ENCODE measurements at regions not wholly inside any gene's neighbourhood (a gene's known extent, or its start where the extent isn't known, plus 50 kb on each side); places are given as distances from the start of the nearest gene placed in this dataset.

GRCh38 chr13:50609011-50609410, 234.5 kb downstream of the DLEU7 start:
- no peaks in the 10 kb centered on the region for H3K36me3 Mint-ChIP-seq (ENCODE audit: unreplicated experiment)
- peaks cover 28% of the 10 kb centered on the region for H3K27me3 Mint-ChIP-seq (ENCODE audit: unreplicated experiment)
- H3K4me1 Mint-ChIP-seq (ENCODE audit: unreplicated experiment) = no peaks in the 10 kb centered on the region
- H3K9me3 Mint-ChIP-seq (ENCODE audit: unreplicated experiment) = no peaks in the 10 kb centered on the region
- no peak for TF ChIP-seq CTCF (IDR thresholded peaks at IDR 0.05)
- DNase-seq (ENCODE audit: extremely low spot score, unreplicated experiment) = no peak
- H3K27ac Mint-ChIP-seq (ENCODE audit: unreplicated experiment) = no peak overlapping the region
- H3K4me3 Mint-ChIP-seq (ENCODE audit: unreplicated experiment) = no peak overlapping the region

- Mint-ChIP-seq H3K9me3 (ENCODE audit: unreplicated experiment) (no peaks in the 10 kb centered on the region), H3K27ac (ENCODE audit: unreplicated experiment) (no peak overlapping the region), H3K27me3 (ENCODE audit: unreplicated experiment) (peaks cover 28% of the 10 kb centered on the region), H3K4me3 (ENCODE audit: unreplicated experiment) (no peak overlapping the region), H3K36me3 (ENCODE audit: unreplicated experiment) (no peaks in the 10 kb centered on the region), H3K4me1 (ENCODE audit: unreplicated experiment) (no peaks in the 10 kb centered on the region)
- TF ChIP-seq CTCF (IDR thresholded peaks at IDR 0.05) = no peak
- DNase-seq (ENCODE audit: extremely low spot score, unreplicated experiment) = no peak
Measured at GRCh38 chr13:50610238-50610637, 233.3 kb downstream of the DLEU7 start.

DNA sequence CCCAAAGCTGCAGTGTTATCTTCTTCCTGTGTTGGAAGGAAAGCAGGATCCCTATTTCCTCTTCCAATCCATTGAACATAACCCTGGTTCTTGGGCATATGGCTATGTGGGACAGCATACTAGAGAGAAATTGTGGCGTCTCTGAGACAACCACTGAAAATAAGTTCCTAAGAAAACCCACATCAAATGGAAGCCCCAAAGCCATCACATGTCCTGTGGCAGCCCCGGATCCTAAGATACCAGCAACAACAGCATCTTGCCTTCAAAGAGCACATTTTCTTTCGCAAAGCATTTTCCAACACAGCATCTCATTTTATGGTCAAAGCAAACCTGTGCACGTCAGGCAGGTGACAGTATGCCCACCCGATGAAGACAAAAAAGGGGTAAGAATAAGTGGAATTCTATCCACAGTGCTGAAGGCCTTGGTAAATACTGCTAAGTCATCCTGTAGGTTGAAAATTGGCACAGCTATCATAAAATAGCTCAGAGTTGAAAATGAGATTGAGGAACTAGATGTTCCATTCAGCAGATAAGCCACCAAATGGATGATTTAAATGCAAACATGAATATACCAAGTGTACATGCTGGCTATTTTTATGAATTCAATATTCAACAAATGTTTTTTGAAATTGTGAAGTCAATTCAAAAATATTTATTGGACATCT, 232.2 kb downstream of the DLEU7 start:
- no peak for TF ChIP-seq CTCF (IDR thresholded peaks at IDR 0.05)
- no peaks in the 10 kb centered on the region for H3K36me3 Mint-ChIP-seq (ENCODE audit: unreplicated experiment)
- H3K9me3 Mint-ChIP-seq (ENCODE audit: unreplicated experiment) = no peaks in the 10 kb centered on the region
- H3K27ac Mint-ChIP-seq (ENCODE audit: unreplicated experiment) = no peak overlapping the region
- peaks cover 28% of the 10 kb centered on the region for H3K27me3 Mint-ChIP-seq (ENCODE audit: unreplicated experiment)
- H3K4me1 Mint-ChIP-seq (ENCODE audit: unreplicated experiment) = no peaks in the 10 kb centered on the region
- no peak overlapping the region for H3K4me3 Mint-ChIP-seq (ENCODE audit: unreplicated experiment)
- DNase-seq (ENCODE audit: extremely low spot score, unreplicated experiment) = no peak

DNA sequence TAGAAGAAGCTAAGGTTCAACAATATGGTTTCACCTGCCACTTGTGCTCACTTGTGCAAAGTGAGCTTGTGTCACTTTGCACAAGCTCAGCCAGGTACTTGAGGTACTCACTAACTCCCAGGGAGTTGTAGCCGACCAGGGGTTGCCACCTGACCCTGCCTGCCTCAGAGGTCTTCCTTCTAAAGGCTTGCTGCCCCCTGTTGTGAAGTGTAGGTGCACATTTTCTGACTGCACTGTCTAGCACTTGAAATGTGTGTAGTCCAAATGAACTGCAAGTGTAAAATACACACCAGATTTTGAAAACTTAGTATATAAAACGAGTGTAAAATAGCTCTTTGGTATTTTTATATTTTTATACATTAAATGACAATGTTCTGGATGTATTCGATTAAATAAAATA, 230.8 kb downstream of the DLEU7 start:
- no peak for DNase-seq (ENCODE audit: extremely low spot score, unreplicated experiment)
- no peak for TF ChIP-seq CTCF (IDR thresholded peaks at IDR 0.05)
- Mint-ChIP-seq H3K27ac (ENCODE audit: unreplicated experiment) (no peak overlapping the region), H3K4me3 (ENCODE audit: unreplicated experiment) (no peak overlapping the region), H3K4me1 (ENCODE audit: unreplicated experiment) (peaks cover 14% of the 10 kb centered on the region), H3K36me3 (ENCODE audit: unreplicated experiment) (no peaks in the 10 kb centered on the region), H3K27me3 (ENCODE audit: unreplicated experiment) (peaks cover 23% of the 10 kb centered on the region), H3K9me3 (ENCODE audit: unreplicated experiment) (no peaks in the 10 kb centered on the region)

- Mint-ChIP-seq H3K27me3 (ENCODE audit: unreplicated experiment) (peaks cover 17% of the 10 kb centered on the region), H3K4me1 (ENCODE audit: unreplicated experiment) (peaks cover 15% of the 10 kb centered on the region), H3K27ac (ENCODE audit: unreplicated experiment) (no peak overlapping the region)
Measured at GRCh38 chr13:50613356-50613831, 230.1 kb downstream of the DLEU7 start.

More at GRCh38 chr13:50613356-50613831, 230.1 kb downstream of the DLEU7 start:
- no peak for DNase-seq (ENCODE audit: extremely low spot score, unreplicated experiment)
- Mint-ChIP-seq H3K36me3 (ENCODE audit: unreplicated experiment) (no peaks in the 10 kb centered on the region), H3K4me3 (ENCODE audit: unreplicated experiment) (no peak overlapping the region), H3K9me3 (ENCODE audit: unreplicated experiment) (no peaks in the 10 kb centered on the region)
- no peak for TF ChIP-seq CTCF (IDR thresholded peaks at IDR 0.05)
